Esophagus squamous epithelium (tissue), 5 donors: ENCODE measurements at regions not wholly inside any gene's neighbourhood (a gene's known extent, or its start where the extent isn't known, plus 50 kb on each side); places are given as distances from the start of the nearest gene placed in this dataset.

Experiments used
- DNase-seq: peaks from one replicate; lab custom pipeline; 2025; lab: John Stamatoyannopoulos, UW
- H3K27ac ChIP-seq, 4 donors: fragments of 200-600 bp; sonication (generic); one replicate each; pipeline ENCODE4 v1.5.1; 2016 to 2019; ENCODE audit warnings: mild to moderate bottlenecking in 1 of 4
- H3K27me3 ChIP-seq, 4 donors: fragments of 200-600 bp; sonication (generic); 1 replicate in 3 of 4; 2 replicates in 1 of 4; pipeline versions ENCODE4 v1.5.1 to v1.6.0; 2017 to 2021; ENCODE audit warnings: antibody characterized with exemption in 1 of 4
- H3K36me3 ChIP-seq, 3 donors: fragments of 200-600 bp; sonication (generic); one replicate each; pipeline ENCODE4 v1.5.1; 2016 to 2019
- H3K4me1 ChIP-seq, 3 donors: fragments of 200-600 bp; sonication (generic); one replicate each; pipeline ENCODE4 v1.5.1; 2017 to 2019
- H3K4me3 ChIP-seq, 4 donors: fragments of 200-600 bp; sonication (generic); 1 replicate in 3 of 4; 2 replicates in 1 of 4; pipeline ENCODE4 v1.5.1; 2016 to 2019; ENCODE audit warnings: mild to moderate bottlenecking in 2 of 4, moderate library complexity in 1 of 4
- H3K9me3 ChIP-seq, 3 donors: fragments of 200-600 bp; sonication (generic); one replicate each; pipeline ENCODE4 v1.5.1; 2016 to 2019
- POLR2A ChIP-seq, 4 donors: fragments of 450-650 bp; IDR thresholded peaks; one replicate each; pipeline ENCODE4 v1.6.1; 2017; ENCODE audit warnings: antibody characterized with exemption in 4 of 4, mild to moderate bottlenecking in 4 of 4, moderate library complexity in 3 of 4
- WGBS, 2 donors: methylation state at CpG; one replicate each; pipeline ENCODE4 v1.1.5; 2018; 5-methylcytosine and 5-hydroxymethylcytosine counted together
- intact Hi-C: fragments of 100-400 bp; cut with DNase I; formaldehyde crosslinking; loops from one replicate; pipeline ENCODE4 v1.15.0; 2022
- TF ChIP-seq, protein P1 (sequence below), 6 experiments: fragments of 450-650 bp in 4 of 6; fragments of 200-600 bp in 2 of 6; sonication (generic) in 2 of 6; IDR thresholded peaks; one replicate each; pipeline ENCODE4 v1.5.1; 2016 to 2019; ENCODE audit warnings: antibody characterized with exemption in 6 of 6, mild to moderate bottlenecking in 4 of 6, moderate library complexity in 4 of 6
- donor health status: DM: yes; HTN: yes; CAD: no.

DNA sequence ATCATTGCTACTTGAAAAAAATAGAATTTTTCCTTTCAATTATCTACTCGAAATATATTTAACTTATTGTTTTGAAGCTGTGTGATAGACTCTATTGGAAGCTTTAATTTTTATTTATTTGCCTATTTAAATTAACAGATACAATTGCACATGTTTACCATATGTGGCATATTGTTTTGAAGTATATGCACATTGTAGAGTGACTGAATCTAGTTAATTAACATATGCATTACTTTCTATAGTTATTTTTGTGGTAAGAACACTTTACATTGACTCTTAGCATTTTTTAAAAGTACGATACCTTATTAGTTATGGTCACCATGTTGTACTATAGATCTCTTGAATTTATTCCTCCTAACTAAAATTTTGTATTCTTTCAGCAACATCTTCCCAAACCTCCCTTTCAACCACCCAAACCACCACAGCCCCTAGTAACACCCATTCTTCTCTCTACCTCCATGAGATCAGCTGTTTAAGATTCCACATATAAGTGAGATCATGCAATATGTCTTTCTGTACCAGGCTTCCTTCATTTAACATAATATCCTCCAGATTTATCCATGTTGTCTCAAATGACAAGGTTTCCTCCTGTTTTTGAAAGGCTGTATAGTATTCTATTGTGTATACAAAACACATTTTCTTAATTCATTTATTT is 58.5 kb upstream of the SPHKAP start:
- intact Hi-C loops = no loop called here
- no peaks in the 10 kb centered on the region for H3K36me3 ChIP-seq
- 47 to 58% methylated on average over 2 of the region's 2 CpGs for WGBS, 2 donors
- no peak overlapping the region for H3K27ac ChIP-seq
- no peak overlapping the region for H3K4me3 ChIP-seq
- TF ChIP-seq, protein P1, sequence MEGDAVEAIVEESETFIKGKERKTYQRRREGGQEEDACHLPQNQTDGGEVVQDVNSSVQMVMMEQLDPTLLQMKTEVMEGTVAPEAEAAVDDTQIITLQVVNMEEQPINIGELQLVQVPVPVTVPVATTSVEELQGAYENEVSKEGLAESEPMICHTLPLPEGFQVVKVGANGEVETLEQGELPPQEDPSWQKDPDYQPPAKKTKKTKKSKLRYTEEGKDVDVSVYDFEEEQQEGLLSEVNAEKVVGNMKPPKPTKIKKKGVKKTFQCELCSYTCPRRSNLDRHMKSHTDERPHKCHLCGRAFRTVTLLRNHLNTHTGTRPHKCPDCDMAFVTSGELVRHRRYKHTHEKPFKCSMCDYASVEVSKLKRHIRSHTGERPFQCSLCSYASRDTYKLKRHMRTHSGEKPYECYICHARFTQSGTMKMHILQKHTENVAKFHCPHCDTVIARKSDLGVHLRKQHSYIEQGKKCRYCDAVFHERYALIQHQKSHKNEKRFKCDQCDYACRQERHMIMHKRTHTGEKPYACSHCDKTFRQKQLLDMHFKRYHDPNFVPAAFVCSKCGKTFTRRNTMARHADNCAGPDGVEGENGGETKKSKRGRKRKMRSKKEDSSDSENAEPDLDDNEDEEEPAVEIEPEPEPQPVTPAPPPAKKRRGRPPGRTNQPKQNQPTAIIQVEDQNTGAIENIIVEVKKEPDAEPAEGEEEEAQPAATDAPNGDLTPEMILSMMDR (IDR thresholded peaks at IDR 0.05) = no peak
- TF ChIP-seq POLR2A (IDR thresholded peaks at IDR 0.05) = no peak
- H3K27me3 ChIP-seq = no peaks in the 10 kb centered on the region
- no peaks in the 10 kb centered on the region for H3K9me3 ChIP-seq
- DNase-seq = no peak
- no peaks in the 10 kb centered on the region for H3K4me1 ChIP-seq

DNA sequence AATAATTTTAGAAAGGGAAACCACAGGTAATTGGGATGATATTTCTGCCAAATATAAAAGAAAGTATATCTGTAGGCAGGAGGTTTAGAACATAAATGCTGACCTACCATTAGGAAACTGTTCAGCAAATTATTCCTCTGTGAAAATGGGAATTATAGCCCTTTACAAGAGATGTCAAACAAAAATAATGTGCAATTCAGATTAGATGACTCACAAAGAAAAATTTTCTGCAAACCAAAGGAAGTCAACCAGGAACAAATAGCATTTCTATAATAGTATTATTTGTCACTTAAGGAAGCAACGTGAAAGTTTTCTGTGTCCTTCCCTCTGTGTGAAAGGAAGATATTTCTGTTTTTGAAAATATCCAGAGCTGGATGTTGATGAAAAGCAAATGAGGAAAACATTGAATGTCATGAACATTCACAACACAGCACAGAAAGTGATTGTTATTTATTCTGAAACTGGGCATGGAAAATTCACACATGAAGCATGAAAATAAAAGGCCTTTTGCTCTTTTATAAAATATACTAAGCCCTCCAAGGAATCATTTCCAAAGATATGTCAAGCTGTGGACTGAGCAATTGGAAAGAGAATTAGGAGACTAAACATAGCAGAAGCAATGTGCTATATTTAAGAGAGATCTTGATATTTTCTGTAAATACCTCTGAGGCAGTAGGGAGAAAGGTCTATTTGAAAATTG is 57.9 kb upstream of the SPHKAP start:
- Histone ChIP-seq H3K27ac (no peak overlapping the region), H3K4me1 (no peaks in the 10 kb centered on the region), H3K9me3 (no peaks in the 10 kb centered on the region), H3K4me3 (no peak overlapping the region), H3K36me3 (no peaks in the 10 kb centered on the region), H3K27me3 (no peaks in the 10 kb centered on the region)
- TF ChIP-seq POLR2A (IDR thresholded peaks at IDR 0.05) = no peak
- TF ChIP-seq, protein P1 (IDR thresholded peaks at IDR 0.05) = no peak
- intact Hi-C loops = no loop called here
- 20 to 27% methylated on average over 1 of the region's 1 CpG for WGBS, 2 donors
- no peak for DNase-seq
